Stimulated activated naive CD4-positive, alpha-beta T cell (primary cell): ENCODE measurements at regions not wholly inside any gene's neighbourhood (a gene's known extent, or its start where the extent isn't known, plus 50 kb on each side); places are given as distances from the start of the nearest gene placed in this dataset.
"Not testable (repeated sequence)": the region's sequence is repeated elsewhere in the genome, so short reads cannot be mapped to it uniquely, and the experiment has no call there.

Experiments used
- DNase-seq, 6 experiments: peaks; one replicate each; lab custom pipeline; 2025; lab: John Stamatoyannopoulos, UW

DNA sequence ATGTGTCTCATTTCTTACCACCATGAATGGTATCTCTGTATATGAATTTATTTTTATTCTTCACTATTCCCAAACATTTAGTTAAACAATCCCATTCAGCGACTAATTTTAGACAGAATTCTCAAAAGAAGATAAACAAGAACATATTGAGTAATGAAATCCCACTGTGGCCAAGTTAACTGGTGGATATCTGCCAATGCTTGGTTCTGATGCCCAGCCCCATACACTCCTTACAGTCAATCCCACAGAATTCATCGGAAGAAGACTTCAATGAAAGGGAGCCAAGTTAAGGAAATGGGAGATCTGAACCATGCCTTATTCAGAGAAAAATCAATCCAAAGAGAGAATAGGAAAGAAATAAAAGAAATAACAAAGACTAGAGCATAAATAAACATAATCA is 518.0 kb downstream of the XPNPEP1 start:
- DNase-seq = no peak

GRCh38 chr10:109403551-109403950 is 519.8 kb downstream of the XPNPEP1 start:
- DNase-seq = no peak

GRCh38 chr10:109393425-109393824 is 529.9 kb downstream of the XPNPEP1 start:
- DNase-seq = no peak

- no peak for DNase-seq
These were observed 536.4 kb downstream of the XPNPEP1 start for GRCh38 chr10:109386921-109387320.

DNA sequence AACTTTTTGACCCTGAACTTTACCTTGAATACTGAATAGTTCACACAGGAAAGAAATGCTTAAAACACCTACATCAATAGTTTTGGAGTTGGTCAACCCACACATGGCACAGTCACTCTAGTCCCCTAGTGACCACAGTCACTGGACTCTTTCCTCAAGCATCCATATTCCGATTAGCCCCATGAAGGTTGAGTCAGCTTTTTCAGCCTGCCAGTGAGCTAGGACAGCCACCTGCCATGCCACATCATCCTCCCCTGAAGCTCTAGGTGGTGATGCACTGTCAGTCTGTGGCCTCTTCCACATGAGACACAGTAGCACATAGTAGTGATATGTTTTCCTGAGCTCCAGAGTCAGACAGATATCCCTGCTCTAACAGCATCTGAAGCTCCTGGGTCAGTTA is 537.2 kb downstream of the XPNPEP1 start:
- DNase-seq = no peak

GRCh38 chr10:109379186-109379585 is 544.1 kb downstream of the XPNPEP1 start:
- DNase-seq = no peak

- no peak for DNase-seq
These were observed 549.1 kb downstream of the XPNPEP1 start for GRCh38 chr10:109374215-109374614.

- no peak for DNase-seq
These were observed 564.0 kb downstream of the XPNPEP1 start for GRCh38 chr10:109359316-109359715.

DNA sequence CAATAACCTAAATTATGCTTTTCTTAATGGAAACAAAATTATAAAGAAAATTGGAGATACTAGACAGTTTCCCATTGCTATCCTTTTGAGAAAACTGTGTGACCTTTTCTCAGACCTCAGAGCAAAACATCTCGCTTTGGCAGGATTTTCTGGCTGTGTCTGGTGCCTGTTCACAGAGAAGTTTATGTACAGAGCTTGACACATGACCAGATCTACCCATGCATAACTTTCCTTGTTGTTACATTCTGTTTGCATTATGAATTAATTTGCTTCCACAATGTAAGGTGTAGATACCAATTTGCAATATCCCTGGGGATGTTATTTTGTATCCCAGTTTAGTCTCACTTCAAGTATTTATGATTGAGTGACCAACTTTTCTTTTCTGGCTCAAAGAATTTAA is 565.0 kb downstream of the XPNPEP1 start:
- DNase-seq = no peak

- no peak for DNase-seq
These were observed 575.0 kb downstream of the XPNPEP1 start for GRCh38 chr10:109348324-109348723.

DNA sequence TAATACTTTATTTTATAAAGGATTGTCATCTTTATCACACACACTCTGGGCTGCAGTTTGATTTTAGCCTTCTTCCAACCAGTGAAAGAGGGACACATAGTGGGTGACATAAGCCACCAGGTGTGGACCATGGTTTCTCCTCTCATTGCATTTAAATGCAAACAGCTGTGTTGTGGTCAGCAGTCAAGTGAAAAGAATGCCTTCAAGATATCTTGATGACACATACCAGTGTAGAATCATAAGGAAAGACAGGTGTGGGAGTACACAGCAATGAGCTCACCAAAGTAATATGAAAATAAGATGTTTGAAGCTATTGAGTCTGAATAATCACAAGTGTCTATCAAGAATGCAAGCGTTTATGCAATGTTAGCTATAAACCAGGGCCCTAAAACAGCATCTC is 580.0 kb downstream of the XPNPEP1 start:
- DNase-seq = no peak

GRCh38 chr10:109341986-109342385 is 581.3 kb downstream of the XPNPEP1 start:
- no peak for DNase-seq

DNA sequence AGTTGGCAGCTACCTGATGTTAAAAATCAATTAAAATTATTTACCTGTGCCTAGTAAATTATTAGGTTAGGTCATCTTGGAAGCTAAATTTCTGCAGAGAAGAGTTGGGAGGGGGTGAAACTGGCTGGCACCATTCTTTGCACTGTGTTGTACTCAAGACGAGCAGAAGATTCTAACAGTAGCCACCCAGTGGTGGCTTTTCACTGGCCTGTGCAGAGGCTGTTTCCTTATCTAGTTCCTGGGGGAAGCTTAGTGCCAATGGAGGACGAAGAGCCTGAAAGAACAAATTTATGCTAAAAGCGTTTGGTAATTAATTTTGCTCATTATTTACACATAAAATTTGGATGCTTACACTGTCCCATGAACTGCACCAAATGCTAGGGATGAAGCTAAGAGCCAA is 595.3 kb downstream of the XPNPEP1 start:
- no peak for DNase-seq

GRCh38 chr10:109327266-109327665 is 596.0 kb downstream of the XPNPEP1 start:
- DNase-seq = no peak

DNA sequence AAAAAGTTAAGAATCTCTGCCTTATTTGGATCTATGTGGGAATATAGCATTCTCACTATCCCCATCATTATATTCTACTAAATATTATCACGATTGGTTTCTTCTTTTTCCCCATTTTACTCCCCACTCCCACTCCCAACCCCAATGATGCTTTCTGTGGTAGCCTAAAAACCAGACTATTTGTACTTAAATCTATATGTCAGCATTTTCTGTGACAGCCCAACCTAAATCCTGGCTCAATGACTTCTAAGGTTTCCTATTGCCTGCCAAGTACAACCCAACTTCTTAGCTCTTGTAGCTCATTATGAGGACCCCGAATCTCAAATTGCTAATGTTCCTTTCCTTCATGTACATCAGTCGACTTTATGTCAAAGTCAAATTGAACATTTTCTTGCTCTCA is 598.6 kb downstream of the XPNPEP1 start:
- DNase-seq = no peak

DNA sequence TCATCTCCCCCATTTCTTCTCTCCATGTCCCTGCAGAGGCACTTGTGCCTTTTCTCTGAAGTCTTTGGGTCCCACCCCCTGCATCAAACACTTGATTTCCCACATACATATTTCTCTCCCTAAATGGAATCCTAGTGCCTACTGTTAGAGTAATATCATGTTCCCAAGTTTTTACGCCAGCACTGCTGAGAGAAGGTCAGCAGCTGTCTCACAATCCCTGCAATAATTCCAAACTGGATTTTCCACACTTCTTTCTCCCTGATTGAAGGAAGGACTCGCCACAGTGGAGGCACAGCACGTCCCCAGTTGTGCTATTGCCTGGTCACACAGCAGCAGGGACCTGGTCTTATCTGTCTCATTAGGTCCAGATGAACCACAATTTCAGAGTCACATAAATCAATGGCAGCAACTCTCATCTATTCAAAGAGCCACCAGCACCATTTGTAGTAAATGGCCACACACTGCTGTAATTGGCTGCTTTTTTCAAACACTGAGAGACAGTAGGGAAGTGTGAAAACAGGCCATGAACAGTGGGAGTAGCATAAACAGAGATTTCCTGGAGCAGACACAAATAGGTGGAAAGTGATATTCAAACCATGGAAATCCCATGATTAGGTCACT is 605.5 kb downstream of the XPNPEP1 start:
- no peak for DNase-seq

DNA sequence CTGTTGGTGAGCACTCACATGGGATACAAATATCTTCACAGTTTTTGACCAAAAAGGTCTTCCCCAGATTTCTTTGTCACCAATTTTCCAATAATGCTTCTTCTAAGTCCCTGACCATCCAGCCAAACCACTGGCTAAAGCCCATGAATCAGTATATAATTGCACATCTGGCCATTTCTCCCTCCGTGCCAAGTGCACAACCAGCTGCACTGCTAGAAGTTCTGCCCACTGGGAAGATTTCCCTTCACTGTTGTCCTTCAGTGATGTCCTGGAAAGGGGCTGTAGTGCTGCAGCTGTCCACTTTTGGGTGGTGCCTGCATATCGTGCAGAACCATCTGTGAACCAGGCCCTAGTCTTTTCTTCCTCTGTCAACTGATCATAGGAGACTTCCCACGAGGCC is 609.3 kb downstream of the XPNPEP1 start:
- not testable (repeated sequence) for DNase-seq

DNA sequence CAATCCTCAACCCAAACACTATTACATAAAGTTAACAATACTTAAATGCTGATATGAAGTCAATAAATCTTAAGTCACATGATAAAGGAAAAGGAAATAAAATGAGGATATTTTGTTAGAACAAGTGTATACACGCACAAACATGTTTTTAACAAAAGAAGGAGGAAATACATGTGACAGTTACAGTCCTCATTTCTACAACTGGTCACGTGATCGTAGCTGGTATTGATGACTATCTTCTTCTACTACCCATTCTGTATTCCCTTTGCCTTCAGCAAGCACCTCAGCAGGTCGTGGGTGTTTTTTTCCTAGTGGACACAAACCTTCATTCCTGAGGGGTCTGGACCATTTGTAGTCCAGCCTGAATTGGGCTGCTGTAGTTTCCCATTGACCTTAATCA is 610.8 kb downstream of the XPNPEP1 start:
- DNase-seq = not testable (repeated sequence)

DNA sequence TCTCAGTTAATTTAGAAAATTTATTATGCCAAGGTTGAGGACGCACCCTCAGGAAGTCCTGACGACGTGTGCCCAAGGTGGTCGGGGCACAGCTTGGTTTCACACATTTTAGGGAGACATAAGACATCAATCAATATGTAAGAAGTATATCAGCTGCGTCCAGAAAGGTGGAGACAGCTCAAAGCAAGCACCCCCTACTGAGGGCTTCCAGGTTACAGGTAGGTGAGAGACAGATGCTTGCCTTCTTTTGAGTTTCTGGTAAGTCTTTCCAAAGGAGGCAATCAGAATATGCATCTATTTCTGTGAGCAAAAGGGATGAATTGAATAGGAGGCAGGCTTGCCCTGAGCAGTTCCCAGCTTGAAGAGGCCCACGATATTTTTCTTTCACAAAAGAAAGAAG is 614.3 kb downstream of the XPNPEP1 start:
- DNase-seq = no peak

- DNase-seq = not testable (repeated sequence)
These were observed 616.2 kb downstream of the XPNPEP1 start for GRCh38 chr10:109307102-109307501.

DNA sequence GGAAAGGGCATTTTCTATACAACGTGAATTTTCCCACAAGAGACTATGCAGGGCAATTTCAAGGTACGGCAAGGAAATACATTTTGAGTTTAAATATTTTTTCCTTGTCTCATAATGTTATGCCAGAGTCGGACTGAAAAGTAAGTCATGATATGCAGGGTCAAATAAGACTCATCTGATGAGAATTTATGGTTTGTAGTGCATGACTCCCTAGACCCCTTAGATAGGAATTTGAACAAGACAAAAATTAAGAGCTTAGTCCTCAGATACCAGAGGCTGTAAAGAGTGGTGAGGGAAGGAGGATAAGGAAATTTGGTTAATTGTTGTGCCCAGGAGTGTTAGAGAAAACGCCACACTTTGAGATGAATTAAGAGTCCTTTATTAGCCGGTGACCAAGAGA is 616.6 kb downstream of the XPNPEP1 start:
- no peak for DNase-seq

- DNase-seq = no peak
These were observed 635.5 kb downstream of the XPNPEP1 start for GRCh38 chr10:109287858-109288257.

DNA sequence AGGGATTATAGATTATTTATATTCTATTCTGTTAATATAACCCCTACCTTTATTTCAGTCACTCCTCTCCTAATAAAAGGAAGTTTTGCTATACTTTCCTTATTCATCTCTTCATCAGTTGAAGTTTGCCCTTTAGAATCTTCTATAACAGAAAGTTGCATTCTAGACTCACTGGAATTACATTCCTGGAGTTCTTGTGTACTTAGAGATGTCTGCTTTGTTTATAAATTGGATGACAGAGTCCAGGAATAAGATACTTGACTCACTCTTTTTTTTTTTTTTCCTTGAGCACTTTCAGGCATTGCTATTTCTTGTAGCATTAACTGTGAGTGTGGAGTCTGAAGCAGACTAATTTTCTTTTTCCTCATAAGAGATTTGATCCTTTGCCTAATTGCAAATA is 640.8 kb downstream of the XPNPEP1 start:
- DNase-seq = no peak

DNA sequence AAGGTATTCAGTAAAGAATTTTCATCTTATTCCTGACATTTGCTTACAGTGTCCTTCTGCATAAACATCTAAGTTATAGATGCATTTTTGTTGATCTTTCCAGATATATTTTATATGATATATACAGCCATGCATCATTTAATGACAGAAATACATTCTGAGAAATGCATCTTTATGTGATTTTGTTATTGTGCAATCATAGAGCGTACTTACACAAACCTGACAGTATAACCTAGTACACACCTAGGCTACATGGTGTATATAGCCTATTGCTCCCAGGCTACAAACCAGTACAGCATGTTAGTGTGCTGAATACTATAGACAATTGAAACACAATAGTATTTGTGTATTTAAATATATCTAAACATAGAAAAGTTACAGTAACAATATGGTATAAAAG is 642.0 kb downstream of the XPNPEP1 start:
- no peak for DNase-seq

DNA sequence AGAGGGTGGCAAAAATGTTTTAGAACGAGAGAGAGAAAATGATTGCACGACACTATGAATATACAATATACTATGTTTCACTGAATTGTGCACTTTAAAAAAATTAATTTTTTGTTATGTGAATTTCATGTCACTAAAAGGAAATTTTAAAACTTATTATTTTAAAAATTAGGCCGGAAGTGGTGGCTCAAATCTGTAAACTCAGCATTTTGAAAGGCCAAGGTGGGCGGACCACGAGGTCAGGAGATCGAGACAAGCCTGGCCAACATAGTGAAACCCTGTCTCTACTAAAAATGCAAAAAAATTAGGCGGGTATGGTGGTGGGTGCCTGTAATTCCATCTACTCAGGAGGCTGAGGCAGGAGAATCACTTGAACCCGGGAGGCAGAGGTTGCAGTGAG is 642.5 kb downstream of the XPNPEP1 start:
- no peak for DNase-seq
